Stimulated activated CD8-positive, alpha-beta memory T cell treated with anti-CD3 and anti-CD28 coated beads, Interleukin-7, amount 100 ng/mL, for 4 hours (primary cell): ENCODE measurements at regions not wholly inside any gene's neighbourhood (a gene's known extent, or its start where the extent isn't known, plus 50 kb on each side); places are given as distances from the start of the nearest gene placed in this dataset.

Experiments used
- DNase-seq, 2 donors: peaks; one replicate each; pipeline ENCODE4 v3.0.0-alpha.2; 2020; ENCODE audit warnings: low read depth in 2 of 2

DNA sequence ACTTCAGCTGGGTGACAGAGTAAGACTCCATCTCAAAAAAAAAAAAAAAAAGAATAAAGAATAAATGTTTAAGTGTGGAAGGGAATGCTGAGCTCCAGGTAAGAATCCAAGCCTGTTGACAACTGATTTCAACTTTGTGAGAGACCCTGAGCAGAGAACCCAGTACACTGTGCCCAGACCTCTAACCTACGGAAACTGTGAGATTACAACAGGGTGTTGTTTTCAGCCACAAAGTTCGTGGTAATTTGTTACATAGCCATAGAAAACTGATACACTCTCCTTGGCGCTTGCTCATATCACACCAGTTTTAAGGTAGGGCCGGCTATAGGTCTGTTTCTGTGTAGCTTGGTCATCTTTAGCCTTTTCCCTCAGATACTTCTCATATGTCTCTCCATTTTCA lies 98.4 kb upstream of the PAPOLG start:
- DNase-seq, result no peak

GRCh38 chr2:60659026-60659425 lies 97.0 kb upstream of the PAPOLG start:
- no peak for DNase-seq

DNA sequence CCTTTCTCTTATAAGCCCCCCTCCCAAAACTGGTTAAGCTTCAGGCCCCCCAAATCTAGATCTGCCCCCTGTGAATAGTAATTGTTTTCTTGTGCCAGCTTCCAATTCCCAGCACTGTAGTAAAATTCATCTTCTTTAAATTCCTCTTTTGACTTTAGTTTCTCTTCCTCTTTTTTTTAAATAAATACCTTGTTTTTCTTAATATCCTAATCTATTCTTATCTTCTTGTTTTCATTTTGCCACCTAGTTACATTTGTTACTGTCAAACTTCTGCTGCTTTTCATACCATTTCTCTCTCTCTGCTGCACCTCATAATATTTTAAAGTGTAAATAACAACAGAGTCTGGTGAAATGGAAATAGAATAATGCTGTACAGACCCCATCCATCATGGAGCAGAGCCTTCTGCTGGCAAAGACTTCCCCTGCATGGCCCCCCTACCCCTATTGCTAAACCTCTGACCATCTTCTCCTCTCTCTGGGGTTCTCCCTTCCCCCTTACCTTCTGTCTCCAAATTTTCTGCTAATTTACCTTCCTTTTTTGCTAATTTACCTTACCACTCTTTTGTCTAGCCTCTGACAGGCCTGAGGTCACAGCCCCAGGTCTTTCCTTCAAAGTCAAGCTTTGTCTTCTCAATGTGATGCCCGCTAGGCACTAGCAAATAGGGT lies 94.9 kb upstream of the PAPOLG start:
- no peak for DNase-seq

- DNase-seq, result no peak
These were observed 93.3 kb upstream of the PAPOLG start for GRCh38 chr2:60662781-60663180.

GRCh38 chr2:60671966-60672365 lies 84.1 kb upstream of the PAPOLG start:
- no peak for DNase-seq

DNA sequence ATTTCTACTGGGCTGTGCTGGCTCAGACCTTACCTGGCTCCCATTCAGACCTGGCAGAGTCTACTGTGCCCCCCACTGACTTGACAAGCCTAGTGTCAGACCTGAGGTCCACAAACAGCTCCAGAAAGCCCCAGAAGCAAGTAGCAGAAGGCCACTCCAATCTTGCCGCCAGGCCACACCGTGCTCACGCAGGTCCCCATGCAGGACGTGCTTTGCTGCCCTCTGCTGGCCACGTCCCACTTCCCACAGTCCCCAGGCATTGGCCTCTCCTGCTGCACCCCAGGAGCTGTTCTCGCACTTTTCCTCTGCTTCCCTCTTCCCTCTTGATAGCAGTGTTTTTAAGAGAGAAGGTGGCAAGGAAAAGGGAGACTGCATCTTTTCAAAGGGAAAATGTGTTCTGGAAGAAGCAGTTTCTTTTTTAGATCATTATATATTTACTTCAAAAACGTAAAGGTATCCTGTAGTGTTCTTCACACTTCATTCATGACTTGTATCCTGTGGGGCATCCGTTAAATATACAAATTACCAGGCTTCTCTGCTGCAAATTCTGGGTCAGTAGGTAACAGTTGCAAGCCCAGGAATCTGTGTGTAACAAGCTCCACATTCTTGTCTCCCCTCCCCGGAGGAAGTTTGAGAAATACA lies 81.4 kb upstream of the PAPOLG start:
- peak; percentile 52 to 61 for DNase-seq

DNA sequence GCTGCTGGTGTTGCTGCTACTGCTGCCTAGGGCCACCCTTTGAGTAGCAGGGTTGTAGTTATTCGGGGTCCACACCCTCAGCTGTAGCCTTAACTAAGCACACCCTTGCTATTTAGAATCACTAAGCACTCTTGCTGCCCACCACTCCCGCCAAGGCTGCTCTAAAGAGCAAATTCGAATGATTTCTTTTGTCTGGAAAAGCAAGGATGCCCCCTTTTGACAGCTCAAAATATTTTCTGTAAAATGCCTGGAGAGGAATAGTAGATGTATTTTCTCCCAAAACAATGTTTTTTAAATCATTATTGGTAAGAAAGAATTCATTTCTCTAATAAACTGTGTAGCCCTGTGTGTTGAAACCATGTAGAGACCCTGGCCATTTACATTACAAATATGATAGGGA lies 80.8 kb upstream of the PAPOLG start:
- no peak for DNase-seq

GRCh38 chr2:60676706-60677330 lies 79.2 kb upstream of the PAPOLG start:
- DNase-seq, result no peak

GRCh38 chr2:60677356-60677755 lies 78.7 kb upstream of the PAPOLG start:
- no peak for DNase-seq

DNA sequence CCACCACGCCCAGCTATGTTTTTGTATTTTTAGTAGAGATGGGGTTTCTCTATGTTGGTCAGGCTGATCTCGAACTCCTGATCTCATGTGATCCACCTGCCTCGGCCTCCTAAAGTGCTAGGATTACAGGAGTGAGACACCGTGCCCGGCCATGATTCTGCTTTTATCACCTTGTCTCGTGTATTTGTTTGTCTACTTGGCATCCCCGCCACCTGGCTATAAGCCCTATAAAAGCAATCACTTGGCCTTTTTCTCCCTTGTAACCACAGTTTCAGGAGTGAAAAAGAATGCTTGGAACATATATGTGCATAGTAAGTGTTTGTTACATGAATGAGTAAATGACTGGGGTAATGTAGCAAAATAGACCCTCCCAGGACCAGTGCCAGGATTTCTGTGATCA lies 77.5 kb upstream of the PAPOLG start:
- DNase-seq, result no peak

DNA sequence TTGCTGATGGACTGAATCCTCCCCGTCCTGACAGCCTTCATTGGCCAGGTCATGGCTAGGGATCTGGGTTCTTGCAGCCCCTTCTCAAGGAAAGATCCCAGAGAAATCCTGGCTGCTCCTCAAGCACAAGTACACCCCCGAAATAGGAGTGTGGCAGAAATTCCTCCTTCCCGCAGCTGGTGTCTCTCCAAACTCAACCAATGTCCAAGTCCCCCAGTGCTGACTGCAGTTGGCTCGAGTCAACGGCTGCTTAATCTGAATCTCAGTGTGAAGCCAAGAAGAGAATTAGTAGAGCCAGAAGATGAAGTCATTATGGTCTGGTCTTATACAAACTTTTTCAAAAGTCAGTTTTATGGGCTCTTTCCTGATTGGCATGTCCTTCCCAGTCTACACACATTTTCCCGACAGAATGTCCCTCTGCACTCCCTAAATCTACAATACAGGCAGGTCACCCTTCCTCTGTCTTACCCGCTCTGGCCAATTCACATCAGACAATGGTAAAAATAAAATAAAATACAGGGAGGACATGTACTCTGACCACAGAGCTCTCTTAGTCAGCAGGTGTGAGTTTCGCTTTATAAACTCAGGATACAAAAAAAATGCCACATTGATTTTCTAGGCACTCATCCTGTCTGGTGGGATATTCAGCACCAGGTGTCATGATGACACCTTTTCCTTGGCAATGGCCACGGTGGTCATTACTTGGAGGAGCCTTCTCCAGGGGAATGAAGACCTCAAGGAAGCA lies 76.9 kb upstream of the PAPOLG start:
- no peak for DNase-seq

DNA sequence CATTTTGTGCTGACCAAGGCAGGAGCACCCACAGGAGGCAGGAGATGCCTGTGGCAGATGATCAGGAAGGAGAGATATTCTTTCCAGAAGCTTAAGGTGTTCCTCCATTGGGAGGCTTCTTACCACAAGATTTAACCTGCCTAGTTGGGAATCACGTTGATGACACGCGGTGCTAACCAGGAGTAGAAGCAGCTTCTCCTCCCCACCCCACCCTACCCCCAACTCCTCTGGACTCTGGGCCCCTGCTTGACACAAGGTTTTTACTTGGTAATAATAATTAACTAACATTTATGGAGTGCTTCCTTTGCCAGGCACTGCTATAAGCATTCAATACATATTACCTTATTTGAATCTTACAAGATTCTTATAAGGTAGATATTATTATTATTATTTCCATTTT lies 62.5 kb upstream of the PAPOLG start:
- no peak for DNase-seq

- DNase-seq, result no peak
These were observed 60.3 kb upstream of the PAPOLG start for GRCh38 chr2:60695793-60696192.

DNA sequence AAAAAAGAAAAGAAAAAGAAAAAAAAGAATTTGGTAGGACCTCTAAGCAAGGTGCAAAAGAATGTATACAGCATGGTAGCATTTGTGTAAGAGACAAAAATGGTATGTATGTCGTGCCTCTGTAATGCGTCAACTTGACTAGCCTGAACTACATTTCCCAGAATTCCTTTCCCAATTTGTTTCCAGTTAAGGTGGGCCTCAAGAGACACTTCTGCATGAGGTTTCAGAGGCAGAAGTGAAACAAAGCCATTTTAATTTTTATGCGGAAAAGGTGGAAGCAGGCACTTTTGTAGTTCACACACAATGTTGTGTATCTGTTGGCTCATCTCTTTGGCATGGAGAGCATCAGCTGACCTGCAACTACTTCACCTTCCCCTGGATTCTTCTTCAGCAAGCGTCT lies 56.5 kb upstream of the PAPOLG start:
- no peak for DNase-seq

DNA sequence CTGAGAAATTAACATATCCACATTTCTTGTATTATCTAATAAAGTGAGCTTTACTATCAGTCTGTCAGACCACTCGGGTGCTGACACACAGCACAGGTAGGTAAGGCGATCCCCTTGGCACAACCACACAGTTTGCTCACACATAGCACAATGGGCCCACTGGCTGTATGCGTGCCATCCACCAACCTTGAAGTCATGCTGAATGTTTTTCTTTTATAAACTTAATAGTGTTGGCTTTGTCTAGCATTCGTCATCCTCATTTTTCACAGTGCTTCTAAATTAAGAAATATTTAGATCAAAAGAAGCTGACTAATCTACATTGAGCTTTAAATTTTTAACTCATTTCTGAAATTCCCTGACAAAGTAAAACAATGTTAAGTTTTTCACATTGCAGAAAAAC lies 50.0 kb upstream of the PAPOLG start:
- DNase-seq, result no peak
